ENCODE measurements at regions not wholly inside any gene's neighbourhood (a gene's known extent, or its start where the extent isn't known, plus 50 kb on each side); places are given as distances from the start of the nearest gene placed in this dataset.

- TF ChIP-seq, protein P1, sequence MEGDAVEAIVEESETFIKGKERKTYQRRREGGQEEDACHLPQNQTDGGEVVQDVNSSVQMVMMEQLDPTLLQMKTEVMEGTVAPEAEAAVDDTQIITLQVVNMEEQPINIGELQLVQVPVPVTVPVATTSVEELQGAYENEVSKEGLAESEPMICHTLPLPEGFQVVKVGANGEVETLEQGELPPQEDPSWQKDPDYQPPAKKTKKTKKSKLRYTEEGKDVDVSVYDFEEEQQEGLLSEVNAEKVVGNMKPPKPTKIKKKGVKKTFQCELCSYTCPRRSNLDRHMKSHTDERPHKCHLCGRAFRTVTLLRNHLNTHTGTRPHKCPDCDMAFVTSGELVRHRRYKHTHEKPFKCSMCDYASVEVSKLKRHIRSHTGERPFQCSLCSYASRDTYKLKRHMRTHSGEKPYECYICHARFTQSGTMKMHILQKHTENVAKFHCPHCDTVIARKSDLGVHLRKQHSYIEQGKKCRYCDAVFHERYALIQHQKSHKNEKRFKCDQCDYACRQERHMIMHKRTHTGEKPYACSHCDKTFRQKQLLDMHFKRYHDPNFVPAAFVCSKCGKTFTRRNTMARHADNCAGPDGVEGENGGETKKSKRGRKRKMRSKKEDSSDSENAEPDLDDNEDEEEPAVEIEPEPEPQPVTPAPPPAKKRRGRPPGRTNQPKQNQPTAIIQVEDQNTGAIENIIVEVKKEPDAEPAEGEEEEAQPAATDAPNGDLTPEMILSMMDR (conservative IDR thresholded peaks at IDR 0.05), result no peak
- no peaks in the 10 kb centered on the region for H3K9me3 Mint-ChIP-seq
- peak; percentile 50 for DNase-seq (ENCODE audit: extremely low spot score, unreplicated experiment)
- H3K4me1 Mint-ChIP-seq (ENCODE audit: unreplicated experiment), result peaks cover 43% of the 10 kb centered on the region
- H3K36me3 Mint-ChIP-seq, result no peaks in the 10 kb centered on the region
- no peaks in the 10 kb centered on the region for H3K27me3 Mint-ChIP-seq
- H3K4me3 Mint-ChIP-seq, result peak overlapping the region; percentile 20
- no peak overlapping the region for H3K27ac Mint-ChIP-seq
Observed at GRCh38 chr2:8580316-8581233, 101.3 kb upstream of the ID2 start.

GRCh38 chr2:8581234-8581561 lies 100.7 kb upstream of the ID2 start:
- Mint-ChIP-seq H3K36me3 (no peaks in the 10 kb centered on the region), H3K27ac (no peak overlapping the region)

GRCh38 chr2:8581601-8582041 lies 100.2 kb upstream of the ID2 start:
- TF ChIP-seq, protein P1 (conservative IDR thresholded peaks at IDR 0.05), result no peak
- H3K4me1 Mint-ChIP-seq (ENCODE audit: unreplicated experiment), result peaks cover 41% of the 10 kb centered on the region
- H3K36me3 Mint-ChIP-seq, result no peaks in the 10 kb centered on the region
- H3K9me3 Mint-ChIP-seq, result no peaks in the 10 kb centered on the region
- H3K4me3 Mint-ChIP-seq, result no peak overlapping the region
- no peaks in the 10 kb centered on the region for H3K27me3 Mint-ChIP-seq
- no peak overlapping the region for H3K27ac Mint-ChIP-seq
- DNase-seq (ENCODE audit: extremely low spot score, unreplicated experiment), result peak; percentile 58

More at GRCh38 chr2:8581234-8581561, 100.7 kb upstream of the ID2 start:
- TF ChIP-seq, protein P1 (conservative IDR thresholded peaks at IDR 0.05), result no peak
- Mint-ChIP-seq H3K9me3 (no peaks in the 10 kb centered on the region), H3K4me3 (peak overlapping the region; percentile 20), H3K27me3 (no peaks in the 10 kb centered on the region), H3K4me1 (ENCODE audit: unreplicated experiment) (peaks cover 43% of the 10 kb centered on the region)
- peak; percentile 62 for DNase-seq (ENCODE audit: extremely low spot score, unreplicated experiment)

DNA sequence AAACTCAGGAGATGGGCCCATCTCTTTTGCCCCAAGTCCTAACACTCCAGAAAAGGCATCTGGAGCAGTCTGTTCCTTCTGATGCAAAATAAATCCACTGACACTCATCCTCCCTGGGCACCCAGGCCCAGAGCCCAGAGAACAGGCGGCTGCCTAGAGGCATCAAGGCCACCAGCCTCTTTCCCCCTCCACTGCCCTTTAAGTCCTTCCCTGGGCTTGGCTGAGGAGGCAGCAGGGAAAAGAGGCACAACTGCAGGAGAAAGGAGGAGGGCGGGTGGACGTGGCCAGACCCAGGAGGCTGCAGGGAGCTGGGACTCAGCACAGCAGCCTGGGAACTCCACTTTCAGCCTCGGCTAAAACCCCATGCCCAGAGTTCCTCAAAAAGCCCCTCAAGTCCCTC lies 99.7 kb upstream of the ID2 start:
- H3K36me3 Mint-ChIP-seq, result no peaks in the 10 kb centered on the region
- peak; percentile 49 for DNase-seq (ENCODE audit: extremely low spot score, unreplicated experiment)
- no peak overlapping the region for H3K4me3 Mint-ChIP-seq
- H3K4me1 Mint-ChIP-seq (ENCODE audit: unreplicated experiment), result peaks cover 36% of the 10 kb centered on the region
- H3K27me3 Mint-ChIP-seq, result no peaks in the 10 kb centered on the region
- H3K9me3 Mint-ChIP-seq, result no peaks in the 10 kb centered on the region
- no peak overlapping the region for H3K27ac Mint-ChIP-seq
- TF ChIP-seq, protein P1 (conservative IDR thresholded peaks at IDR 0.05), result no peak

DNA sequence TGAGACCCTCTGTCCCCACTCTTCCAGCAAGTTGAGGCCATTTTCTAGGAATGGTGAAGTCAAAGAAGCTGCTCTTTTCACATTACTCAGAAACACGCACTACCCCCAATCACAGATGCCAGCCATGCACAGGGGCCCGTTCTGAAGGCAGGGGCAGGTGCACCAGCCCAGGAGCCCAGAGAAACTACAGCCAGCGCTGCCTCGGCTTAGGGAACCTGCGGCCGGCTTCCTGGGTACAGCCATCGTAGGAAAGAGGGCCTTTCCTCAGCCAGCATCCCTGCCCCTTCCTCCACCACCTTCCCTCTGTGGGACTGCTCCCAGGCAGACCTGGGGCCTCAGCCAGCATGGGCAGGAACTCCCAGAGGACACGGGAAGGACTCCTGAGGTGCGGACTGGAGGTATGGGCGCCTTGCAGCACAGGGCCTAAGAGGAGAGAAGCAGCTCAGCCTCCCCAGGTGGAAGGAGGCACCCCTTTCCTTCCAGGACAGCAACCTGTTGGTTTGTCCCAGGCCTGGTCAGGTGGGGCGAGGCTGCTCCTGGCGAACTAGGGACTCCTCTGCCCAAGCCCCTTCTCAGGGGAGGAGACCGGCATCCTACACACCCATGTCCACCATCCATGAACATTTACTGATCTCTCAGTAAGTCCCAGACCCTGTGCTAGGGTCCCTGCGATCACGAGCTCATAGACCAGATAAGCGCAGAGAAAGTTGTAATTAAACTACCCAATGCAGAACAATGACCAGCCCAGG lies 99.0 kb upstream of the ID2 start:
- no peak overlapping the region for H3K4me3 Mint-ChIP-seq
- peak; percentile 67 for DNase-seq (ENCODE audit: extremely low spot score, unreplicated experiment)
- H3K27me3 Mint-ChIP-seq, result no peaks in the 10 kb centered on the region
- no peak overlapping the region for H3K27ac Mint-ChIP-seq
- H3K4me1 Mint-ChIP-seq (ENCODE audit: unreplicated experiment), result peaks cover 33% of the 10 kb centered on the region
- H3K9me3 Mint-ChIP-seq, result no peaks in the 10 kb centered on the region
- TF ChIP-seq, protein P1 (conservative IDR thresholded peaks at IDR 0.05), result no peak
- H3K36me3 Mint-ChIP-seq, result no peaks in the 10 kb centered on the region

Data from type B pancreatic cell (in vitro differentiated cells).